ENCODE measurements at regions not wholly inside any gene's neighbourhood (a gene's known extent, or its start where the extent isn't known, plus 50 kb on each side); places are given as distances from the start of the nearest gene placed in this dataset.

GRCh38 chr4:189367832-189368231 is 572.8 kb upstream of the FRG1 start:
- H3K27ac ChIP-seq = no peak overlapping the region

GRCh38 chr4:189374176-189374575 is 566.5 kb upstream of the FRG1 start:
- TF ChIP-seq POLR2A (IDR thresholded peaks at IDR 0.05) (no peak), CTCF (IDR thresholded peaks at IDR 0.05) (no peak)
- Histone ChIP-seq H3K4me3 (no peak overlapping the region), H3K9me3 (no peaks in the 10 kb centered on the region), H3K27me3 (no peaks in the 10 kb centered on the region), H3K4me1 (no peaks in the 10 kb centered on the region), H3K27ac (no peak overlapping the region), H3K36me3 (no peaks in the 10 kb centered on the region)
- intact Hi-C loops (cut with DNase I; ENCODE audit: low total_unique reads) = no loop called here
- no peak for DNase-seq

More at GRCh38 chr4:189367832-189368231, 572.8 kb upstream of the FRG1 start:
- H3K4me3 ChIP-seq = no peak overlapping the region
- H3K9me3 ChIP-seq = no peaks in the 10 kb centered on the region
- no peaks in the 10 kb centered on the region for H3K4me1 ChIP-seq
- intact Hi-C loops (cut with DNase I; ENCODE audit: low total_unique reads) = no loop called here
- TF ChIP-seq CTCF (IDR thresholded peaks at IDR 0.05) (no peak), POLR2A (IDR thresholded peaks at IDR 0.05) (no peak)
- DNase-seq = no peak
- H3K27me3 ChIP-seq = no peaks in the 10 kb centered on the region
- no peaks in the 10 kb centered on the region for H3K36me3 ChIP-seq

GRCh38 chr4:189376901-189377300 is 563.8 kb upstream of the FRG1 start:
- TF ChIP-seq CTCF (IDR thresholded peaks at IDR 0.05) = no peak
- no peak for TF ChIP-seq POLR2A (IDR thresholded peaks at IDR 0.05)

GRCh38 chr4:189377569-189377968 is 563.1 kb upstream of the FRG1 start:
- H3K27me3 ChIP-seq = no peaks in the 10 kb centered on the region
- H3K4me1 ChIP-seq = no peaks in the 10 kb centered on the region
- no peak overlapping the region for H3K27ac ChIP-seq
- TF ChIP-seq CTCF (IDR thresholded peaks at IDR 0.05) (no peak), POLR2A (IDR thresholded peaks at IDR 0.05) (no peak)
- H3K9me3 ChIP-seq = no peaks in the 10 kb centered on the region
- intact Hi-C loops (cut with DNase I; ENCODE audit: low total_unique reads) = no loop called here
- H3K36me3 ChIP-seq = no peaks in the 10 kb centered on the region
- DNase-seq = no peak
- no peak overlapping the region for H3K4me3 ChIP-seq

More at GRCh38 chr4:189376901-189377300, 563.8 kb upstream of the FRG1 start:
- no peaks in the 10 kb centered on the region for H3K27me3 ChIP-seq
- H3K9me3 ChIP-seq = no peaks in the 10 kb centered on the region
- no peak for DNase-seq
- intact Hi-C loops (cut with DNase I; ENCODE audit: low total_unique reads) = no loop called here
- no peak overlapping the region for H3K27ac ChIP-seq
- H3K4me1 ChIP-seq = no peaks in the 10 kb centered on the region
- H3K4me3 ChIP-seq = no peak overlapping the region
- H3K36me3 ChIP-seq = no peaks in the 10 kb centered on the region

- no peak for TF ChIP-seq POLR2A (IDR thresholded peaks at IDR 0.05)
- TF ChIP-seq CTCF (IDR thresholded peaks at IDR 0.05) = no peak
- no peak overlapping the region for H3K4me3 ChIP-seq
- no peaks in the 10 kb centered on the region for H3K36me3 ChIP-seq
- H3K27me3 ChIP-seq = no peaks in the 10 kb centered on the region
- no peaks in the 10 kb centered on the region for H3K4me1 ChIP-seq
- no peak overlapping the region for H3K27ac ChIP-seq
- no peak for DNase-seq
- no peaks in the 10 kb centered on the region for H3K9me3 ChIP-seq
- intact Hi-C loops (cut with DNase I; ENCODE audit: low total_unique reads) = no loop called here
These were observed 555.6 kb upstream of the FRG1 start for GRCh38 chr4:189385098-189385497.
